Suprapubic skin (tissue), 4 donors: ENCODE measurements at regions not wholly inside any gene's neighbourhood (a gene's known extent, or its start where the extent isn't known, plus 50 kb on each side); places are given as distances from the start of the nearest gene placed in this dataset.

Experiments used
- DNase-seq, 2 donors: peaks; one replicate each; pipeline ENCODE4 v3.0.0-alpha.2; 2019; ENCODE audit warnings: low spot score in 2 of 2
- H3K27ac ChIP-seq: fragments of 200-600 bp; sonication (generic); one replicate; pipeline ENCODE4 v1.5.1; 2019
- H3K27me3 ChIP-seq: fragments of 200-600 bp; sonication (generic); one replicate; pipeline ENCODE4 v1.5.1; 2019
- H3K36me3 ChIP-seq: fragments of 200-600 bp; sonication (generic); one replicate; pipeline ENCODE4 v1.5.1; 2019
- H3K4me1 ChIP-seq: fragments of 200-600 bp; sonication (generic); one replicate; pipeline ENCODE4 v1.5.1; 2019
- H3K4me3 ChIP-seq: fragments of 200-600 bp; sonication (generic); one replicate; pipeline ENCODE4 v1.5.1; 2019; ENCODE audit warnings: mild to moderate bottlenecking
- H3K9me3 ChIP-seq: fragments of 200-600 bp; sonication (generic); one replicate; pipeline ENCODE4 v1.5.1; 2019
- EP300 ChIP-seq: sonication (generic); formaldehyde crosslinking; IDR thresholded peaks from one replicate; pipeline ENCODE4 v1.6.1; 2017; ENCODE audit warnings: antibody characterized with exemption
- POLR2A ChIP-seq, 2 donors: fragments of 450-650 bp; IDR thresholded peaks; one replicate each; pipeline ENCODE4 v1.6.1; 2017; ENCODE audit warnings: antibody characterized with exemption in 2 of 2, mild to moderate bottlenecking in 2 of 2, moderate library complexity in 2 of 2
- POLR2AphosphoS5 ChIP-seq, 3 donors: sonication (generic); formaldehyde crosslinking; IDR thresholded peaks; one replicate each; pipeline ENCODE4 v1.6.1; 2017; ENCODE audit warnings: antibody characterized with exemption in 3 of 3
- WGBS: methylation state at CpG from one replicate; pipeline ENCODE4 v1.1.5; 2018; 5-methylcytosine and 5-hydroxymethylcytosine counted together
- TF ChIP-seq, protein P1 (sequence below), 2 donors: fragments of 200-600 bp in 1 of 2; fragments of 450-650 bp in 1 of 2; sonication (generic) in 1 of 2; IDR thresholded peaks; one replicate each; pipeline ENCODE4 v1.5.1; 2016 to 2019; ENCODE audit warnings: antibody characterized with exemption in 2 of 2, mild to moderate bottlenecking in 1 of 2, moderate library complexity in 1 of 2

DNA sequence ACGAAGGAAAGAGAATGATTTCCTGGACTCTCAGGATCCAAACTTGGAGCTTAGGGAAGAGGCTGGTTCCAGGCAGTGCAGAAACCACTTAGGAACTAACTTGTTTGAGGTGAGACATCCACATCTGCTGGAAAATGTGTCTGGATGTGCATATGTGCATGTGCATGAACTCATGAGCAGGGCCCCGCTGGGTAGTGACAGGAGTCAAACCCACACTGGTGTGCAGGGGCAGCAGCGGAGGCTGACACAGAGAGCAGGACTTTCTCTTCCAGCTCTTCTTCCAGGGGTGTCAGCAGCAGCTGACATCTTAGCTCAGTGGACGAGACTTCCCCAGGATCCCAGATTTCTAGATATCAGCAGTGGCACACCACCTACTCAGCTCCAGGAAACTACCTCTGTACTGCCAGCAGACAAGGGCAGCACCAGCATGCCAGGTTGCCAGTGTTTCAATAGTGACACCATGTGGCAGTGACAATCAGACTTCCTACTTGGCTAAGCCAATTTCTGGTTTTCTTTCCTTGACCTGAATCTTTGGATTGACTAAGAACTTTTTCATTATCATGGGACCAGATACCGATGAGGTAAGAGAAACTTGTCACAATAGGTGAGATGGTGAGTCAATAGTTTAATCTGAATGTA is 227.5 kb upstream of the ZC3H12C start:
- 62% methylated on average over 5 of the region's 5 CpGs for WGBS

GRCh38 chr11:109867784-109868183 is 225.4 kb upstream of the ZC3H12C start:
- H3K36me3 ChIP-seq = no peaks in the 10 kb centered on the region
- TF ChIP-seq POLR2A (IDR thresholded peaks at IDR 0.05) (no peak), EP300 (no peak), POLR2AphosphoS5 (IDR thresholded peaks at IDR 0.05) (no peak)
- TF ChIP-seq, protein P1, sequence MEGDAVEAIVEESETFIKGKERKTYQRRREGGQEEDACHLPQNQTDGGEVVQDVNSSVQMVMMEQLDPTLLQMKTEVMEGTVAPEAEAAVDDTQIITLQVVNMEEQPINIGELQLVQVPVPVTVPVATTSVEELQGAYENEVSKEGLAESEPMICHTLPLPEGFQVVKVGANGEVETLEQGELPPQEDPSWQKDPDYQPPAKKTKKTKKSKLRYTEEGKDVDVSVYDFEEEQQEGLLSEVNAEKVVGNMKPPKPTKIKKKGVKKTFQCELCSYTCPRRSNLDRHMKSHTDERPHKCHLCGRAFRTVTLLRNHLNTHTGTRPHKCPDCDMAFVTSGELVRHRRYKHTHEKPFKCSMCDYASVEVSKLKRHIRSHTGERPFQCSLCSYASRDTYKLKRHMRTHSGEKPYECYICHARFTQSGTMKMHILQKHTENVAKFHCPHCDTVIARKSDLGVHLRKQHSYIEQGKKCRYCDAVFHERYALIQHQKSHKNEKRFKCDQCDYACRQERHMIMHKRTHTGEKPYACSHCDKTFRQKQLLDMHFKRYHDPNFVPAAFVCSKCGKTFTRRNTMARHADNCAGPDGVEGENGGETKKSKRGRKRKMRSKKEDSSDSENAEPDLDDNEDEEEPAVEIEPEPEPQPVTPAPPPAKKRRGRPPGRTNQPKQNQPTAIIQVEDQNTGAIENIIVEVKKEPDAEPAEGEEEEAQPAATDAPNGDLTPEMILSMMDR (IDR thresholded peaks at IDR 0.05) = no peak
- no peak overlapping the region for H3K27ac ChIP-seq
- no peak for DNase-seq
- H3K9me3 ChIP-seq = peaks cover 5% of the 10 kb centered on the region
- 74% methylated on average over 2 of the region's 2 CpGs for WGBS
- no peak overlapping the region for H3K4me3 ChIP-seq
- no peaks in the 10 kb centered on the region for H3K4me1 ChIP-seq
- no peaks in the 10 kb centered on the region for H3K27me3 ChIP-seq

More for the DNA sequence above, 227.5 kb upstream of the ZC3H12C start:
- Histone ChIP-seq H3K27ac (no peak overlapping the region), H3K9me3 (no peaks in the 10 kb centered on the region), H3K36me3 (no peaks in the 10 kb centered on the region), H3K27me3 (no peaks in the 10 kb centered on the region), H3K4me3 (no peak overlapping the region), H3K4me1 (no peaks in the 10 kb centered on the region)
- TF ChIP-seq EP300 (no peak), POLR2AphosphoS5 (IDR thresholded peaks at IDR 0.05) (no peak), POLR2A (IDR thresholded peaks at IDR 0.05) (no peak)
- TF ChIP-seq, protein P1 (IDR thresholded peaks at IDR 0.05) = no peak
- DNase-seq = no peak

DNA sequence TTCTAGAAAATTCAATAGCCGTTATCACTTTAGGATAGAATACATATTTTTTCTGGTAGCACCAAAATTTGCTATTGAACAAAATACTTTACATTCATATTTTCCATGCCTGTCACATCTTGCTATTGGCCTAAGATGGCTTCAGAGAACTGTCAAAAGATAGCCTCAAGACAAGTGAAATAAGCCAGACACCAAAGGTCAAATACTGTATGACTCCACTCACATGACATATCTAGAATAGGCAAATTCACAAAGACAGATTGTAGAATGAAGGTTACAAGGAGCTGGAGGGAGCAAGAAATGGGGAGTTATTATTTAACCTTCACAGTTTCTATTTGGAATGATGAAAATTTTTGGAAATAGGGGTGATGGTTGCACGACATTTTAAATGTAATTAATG is 223.7 kb upstream of the ZC3H12C start:
- H3K4me1 ChIP-seq = no peaks in the 10 kb centered on the region
- 86% methylated on average over 2 of the region's 2 CpGs for WGBS
- no peaks in the 10 kb centered on the region for H3K36me3 ChIP-seq
- DNase-seq = no peak
- H3K4me3 ChIP-seq = no peak overlapping the region
- H3K27ac ChIP-seq = no peak overlapping the region
- TF ChIP-seq, protein P1 (IDR thresholded peaks at IDR 0.05) = no peak
- TF ChIP-seq POLR2A (IDR thresholded peaks at IDR 0.05) = no peak
- no peak for TF ChIP-seq EP300
- TF ChIP-seq POLR2AphosphoS5 (IDR thresholded peaks at IDR 0.05) = no peak
- peaks cover 5% of the 10 kb centered on the region for H3K9me3 ChIP-seq
- H3K27me3 ChIP-seq = no peaks in the 10 kb centered on the region

DNA sequence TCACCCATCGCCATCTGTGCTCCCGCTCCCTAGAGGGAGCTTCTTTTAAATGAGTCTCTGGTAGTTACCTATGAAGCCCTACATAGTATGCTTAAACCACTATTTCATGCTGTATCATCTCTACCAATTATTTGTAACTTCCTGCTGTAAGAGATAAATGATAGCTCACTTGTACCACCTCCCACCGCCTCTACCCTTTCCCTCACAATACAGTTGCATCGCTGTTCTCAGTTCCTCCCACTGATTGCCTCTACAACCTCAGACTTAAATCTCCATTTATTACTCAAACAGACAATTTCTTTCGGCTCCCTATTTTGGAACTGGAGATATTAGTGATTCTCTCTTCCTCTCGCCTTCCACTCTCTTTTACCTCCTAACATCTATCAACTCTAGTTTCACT is 222.9 kb upstream of the ZC3H12C start:
- Histone ChIP-seq H3K27ac (no peak overlapping the region), H3K27me3 (no peaks in the 10 kb centered on the region), H3K4me1 (no peaks in the 10 kb centered on the region), H3K9me3 (peaks cover 5% of the 10 kb centered on the region), H3K4me3 (no peak overlapping the region), H3K36me3 (no peaks in the 10 kb centered on the region)
- WGBS = 84% methylated on average over 6 of the region's 6 CpGs
- no peak for DNase-seq
- no peak for TF ChIP-seq POLR2AphosphoS5 (IDR thresholded peaks at IDR 0.05)
- no peak for TF ChIP-seq POLR2A (IDR thresholded peaks at IDR 0.05)
- no peak for TF ChIP-seq EP300
- TF ChIP-seq, protein P1 (IDR thresholded peaks at IDR 0.05) = no peak

GRCh38 chr11:109877043-109877442 is 216.1 kb upstream of the ZC3H12C start:
- 56% methylated on average over 4 of the region's 4 CpGs for WGBS
- peaks cover 5% of the 10 kb centered on the region for H3K9me3 ChIP-seq

More at GRCh38 chr11:109877043-109877442, 216.1 kb upstream of the ZC3H12C start:
- Histone ChIP-seq H3K36me3 (no peaks in the 10 kb centered on the region), H3K4me3 (no peak overlapping the region), H3K27ac (no peak overlapping the region), H3K4me1 (no peaks in the 10 kb centered on the region), H3K27me3 (no peaks in the 10 kb centered on the region)
- TF ChIP-seq, protein P1 (IDR thresholded peaks at IDR 0.05) = no peak
- TF ChIP-seq POLR2A (IDR thresholded peaks at IDR 0.05) (no peak), EP300 (no peak), POLR2AphosphoS5 (IDR thresholded peaks at IDR 0.05) (no peak)
- no peak for DNase-seq
